HG03066 (cell line): ENCODE measurements at regions not wholly inside any gene's neighbourhood (a gene's known extent, or its start where the extent isn't known, plus 50 kb on each side); places are given as distances from the start of the nearest gene placed in this dataset.

ENCODE experiments used
- ATAC-seq: cut with Tn5 transposase; IDR thresholded peaks from one replicate; pipeline ENCODE4 v1.9.1; 2021; ENCODE audit warnings: low read depth; ENCODE audit not compliant: unreplicated experiment

GRCh38 chr3:59653405-59654122 lies 603.7 kb upstream of the CFAP20DC start:
- ATAC-seq, result no peak

- ATAC-seq, result no peak
Observed at GRCh38 chr3:59644479-59645402, 594.9 kb upstream of the CFAP20DC start.

- no peak for ATAC-seq
Observed at GRCh38 chr3:59641169-59641899, 591.5 kb upstream of the CFAP20DC start.

- ATAC-seq, result no peak
Observed at GRCh38 chr3:59632760-59633573, 583.1 kb upstream of the CFAP20DC start.

GRCh38 chr3:59631482-59631881 lies 581.7 kb upstream of the CFAP20DC start:
- no peak for ATAC-seq

- ATAC-seq, result no peak
Observed at GRCh38 chr3:59621037-59621436, 571.2 kb upstream of the CFAP20DC start.

- no peak for ATAC-seq
Observed at GRCh38 chr3:59620325-59620724, 570.5 kb upstream of the CFAP20DC start.

- ATAC-seq, result no peak
Observed at GRCh38 chr3:59612444-59612715, 562.6 kb upstream of the CFAP20DC start.

GRCh38 chr3:59611649-59612443 lies 562.0 kb upstream of the CFAP20DC start:
- ATAC-seq, result no peak

- no peak for ATAC-seq
Observed at GRCh38 chr3:59609657-59610348, 560.0 kb upstream of the CFAP20DC start.

- ATAC-seq, result no peak
Observed at GRCh38 chr3:59608356-59608755, 558.5 kb upstream of the CFAP20DC start.

- no peak for ATAC-seq
Observed at GRCh38 chr3:59607656-59608055, 557.8 kb upstream of the CFAP20DC start.

- no peak for ATAC-seq
Observed at GRCh38 chr3:59606638-59607266, 556.9 kb upstream of the CFAP20DC start.

- ATAC-seq, result no peak
Observed at GRCh38 chr3:59605944-59606534, 556.2 kb upstream of the CFAP20DC start.

GRCh38 chr3:59605318-59605717 lies 555.5 kb upstream of the CFAP20DC start:
- ATAC-seq, result no peak

GRCh38 chr3:59601486-59601885 lies 551.7 kb upstream of the CFAP20DC start:
- ATAC-seq, result no peak

GRCh38 chr3:59600631-59601030 lies 550.8 kb upstream of the CFAP20DC start:
- no peak for ATAC-seq

GRCh38 chr3:59596741-59597140 lies 546.9 kb upstream of the CFAP20DC start:
- ATAC-seq, result no peak
